SK-N-SH treated with all-trans-retinoic acid at 6 μM for 48 hours (cell line): ENCODE measurements at regions not wholly inside any gene's neighbourhood (a gene's known extent, or its start where the extent isn't known, plus 50 kb on each side); places are given as distances from the start of the nearest gene placed in this dataset.

Experiments
- ARNTL ChIP-seq: fragments of 450-650 bp; formaldehyde crosslinking; IDR thresholded peaks from 2 replicates; pipeline ENCODE4 v1.5.0; 2020; ENCODE audit warnings: low read depth, mild to moderate bottlenecking, moderate library complexity, borderline replicate concordance
- ISL1 ChIP-seq: fragments of 250-450 bp; sonication (Bioruptor Pico); IDR thresholded peaks from 2 replicates; pipeline ENCODE4 v2.1.2; 2022; ENCODE audit warnings: mild to moderate bottlenecking, moderate library complexity
- OSR1 ChIP-seq: fragments of 250-450 bp; sonication (Bioruptor Pico); IDR thresholded peaks from 2 replicates; pipeline ENCODE4 v1.8.0; 2022; ENCODE audit warnings: moderate library complexity, mild to moderate bottlenecking, inconsistent platforms
- PATZ1 ChIP-seq: fragments of 250-450 bp; sonication (Bioruptor Pico); IDR thresholded peaks from 2 replicates; pipeline ENCODE4 v1.8.0; 2020; ENCODE audit warnings: mild to moderate bottlenecking, moderate library complexity, borderline replicate concordance
- POU6F1 ChIP-seq: fragments of 250-450 bp; sonication (Bioruptor Pico); IDR thresholded peaks from 2 replicates; pipeline ENCODE4 v1.8.0; 2021; ENCODE audit warnings: low read depth, mild to moderate bottlenecking, moderate library complexity, borderline replicate concordance
- SNAI2 ChIP-seq: fragments of 250-450 bp; sonication (Bioruptor Pico); IDR thresholded peaks from 2 replicates; pipeline ENCODE4 v1.5.0; 2020; ENCODE audit warnings: mild to moderate bottlenecking, moderate library complexity
- TCF4 ChIP-seq: fragments of 250-450 bp; sonication (Bioruptor Pico); IDR thresholded peaks from 2 replicates; pipeline ENCODE4 v1.8.0; 2021; ENCODE audit warnings: mild to moderate bottlenecking, moderate library complexity, borderline replicate concordance
- TOX ChIP-seq: fragments of 250-450 bp; sonication (Bioruptor Pico); IDR thresholded peaks from 2 replicates; pipeline ENCODE4 v1.8.0; 2021; ENCODE audit warnings: mild to moderate bottlenecking, moderate library complexity, borderline replicate concordance
- ZC3H10 ChIP-seq: fragments of 250-450 bp; sonication (Bioruptor Pico); IDR thresholded peaks from 2 replicates; pipeline ENCODE4 v1.5.1; 2021; ENCODE audit warnings: mild to moderate bottlenecking, moderate library complexity
- ZFP3 ChIP-seq: fragments of 250-450 bp; sonication (Bioruptor Pico); IDR thresholded peaks from 2 replicates; pipeline ENCODE4 v1.5.0; 2020; ENCODE audit warnings: mild to moderate bottlenecking, moderate library complexity
- ZFP30 ChIP-seq: fragments of 450-650 bp; formaldehyde crosslinking; IDR thresholded peaks from 2 replicates; pipeline ENCODE4 v1.5.0; 2022; ENCODE audit warnings: mild to moderate bottlenecking, moderate library complexity

GRCh38 chr12:98341026-98341425 is 174.4 kb upstream of the TMPO start:
- TF ChIP-seq POU6F1 (no peak), ISL1 (CRISPR knock-in tag) (no peak), PATZ1 (CRISPR knock-in tag) (no peak), TOX (no peak), ZC3H10 (CRISPR knock-in tag) (no peak), OSR1 (CRISPR knock-in tag) (no peak), TCF4 (CRISPR knock-in tag) (no peak), ZFP3 (CRISPR knock-in tag) (no peak), ARNTL (CRISPR knock-in tag) (no peak), SNAI2 (CRISPR knock-in tag) (no peak), ZFP30 (CRISPR knock-in tag) (no peak)
